Subcutaneous abdominal adipose tissue (tissue), 5 donors: ENCODE measurements at regions not wholly inside any gene's neighbourhood (a gene's known extent, or its start where the extent isn't known, plus 50 kb on each side); places are given as distances from the start of the nearest gene placed in this dataset.
"Not testable (repeated sequence)": the region's sequence is repeated elsewhere in the genome, so short reads cannot be mapped to it uniquely, and the experiment has no call there.

ENCODE experiments used
- H3K27ac ChIP-seq: one replicate; pipeline ENCODE4 v1.7.0; 2013; ENCODE audit warnings: low read depth, mild to moderate bottlenecking, inconsistent platforms, low read length, moderate library complexity
- H3K27me3 ChIP-seq, 5 donors: one replicate each; pipeline ENCODE4 v1.7.0; 2013; ENCODE audit warnings: low read length in 5 of 5, inconsistent platforms in 1 of 5; ENCODE audit not compliant: control insufficient read depth in 5 of 5, insufficient read depth in 4 of 5
- H3K36me3 ChIP-seq, 5 donors: one replicate each; pipeline ENCODE4 v1.7.0; 2013; ENCODE audit warnings: low read length in 5 of 5; ENCODE audit not compliant: control insufficient read depth in 5 of 5, insufficient read depth in 5 of 5
- H3K4me1 ChIP-seq, 5 donors: one replicate each; pipeline ENCODE4 v1.7.0; 2013; ENCODE audit warnings: low read length in 5 of 5, mild to moderate bottlenecking in 3 of 5, moderate library complexity in 1 of 5; ENCODE audit not compliant: control insufficient read depth in 5 of 5, insufficient read depth in 5 of 5
- H3K4me3 ChIP-seq, 5 donors: one replicate each; pipeline ENCODE4 v1.7.0; 2013; ENCODE audit warnings: low read length in 5 of 5, low read depth in 1 of 5
- H3K9ac ChIP-seq, 5 donors: one replicate each; pipeline ENCODE4 v1.7.0; 2013; ENCODE audit warnings: low read length in 5 of 5, mild to moderate bottlenecking in 4 of 5, moderate library complexity in 3 of 5
- H3K9me3 ChIP-seq, 5 donors: one replicate each; pipeline ENCODE4 v1.7.0; 2013; ENCODE audit warnings: low read length in 5 of 5; ENCODE audit not compliant: control insufficient read depth in 5 of 5
- donor health status: healthy.
- donor health status: healthy.
- donor health status: healthy.
- donor health status: healthy.
- donor health status: healthy.

DNA sequence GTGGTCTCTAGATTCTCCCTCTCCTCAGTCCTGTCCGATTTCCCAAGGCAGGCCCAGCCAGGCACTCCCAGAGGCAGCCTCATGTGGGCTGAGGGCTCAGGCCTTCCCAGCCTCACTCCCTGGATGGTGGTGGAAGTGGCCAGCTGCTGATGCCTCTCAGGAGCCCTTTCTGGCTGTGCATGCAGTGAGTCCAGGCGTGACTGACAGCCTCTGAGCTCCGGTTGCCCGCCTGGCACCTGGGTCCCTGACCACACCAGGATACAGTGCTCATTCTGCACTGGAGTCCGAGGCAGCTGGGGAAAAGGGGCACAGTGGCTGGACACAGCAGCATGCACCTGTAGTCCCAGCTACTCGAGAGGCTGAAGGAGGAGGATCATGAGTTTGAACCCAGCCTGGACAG, 132.6 kb downstream of the CUL2 start:
- Histone ChIP-seq H3K36me3 (no peaks in the 10 kb centered on the region), H3K27me3 (no peaks in the 10 kb centered on the region), H3K9me3 (no peaks in the 10 kb centered on the region), H3K4me3 (no peak overlapping the region), H3K4me1 (peaks cover 0 to 9% (median 8%) of the 10 kb centered on the region in 5 donors), H3K9ac (no peak overlapping the region), H3K27ac (no peak overlapping the region)

DNA sequence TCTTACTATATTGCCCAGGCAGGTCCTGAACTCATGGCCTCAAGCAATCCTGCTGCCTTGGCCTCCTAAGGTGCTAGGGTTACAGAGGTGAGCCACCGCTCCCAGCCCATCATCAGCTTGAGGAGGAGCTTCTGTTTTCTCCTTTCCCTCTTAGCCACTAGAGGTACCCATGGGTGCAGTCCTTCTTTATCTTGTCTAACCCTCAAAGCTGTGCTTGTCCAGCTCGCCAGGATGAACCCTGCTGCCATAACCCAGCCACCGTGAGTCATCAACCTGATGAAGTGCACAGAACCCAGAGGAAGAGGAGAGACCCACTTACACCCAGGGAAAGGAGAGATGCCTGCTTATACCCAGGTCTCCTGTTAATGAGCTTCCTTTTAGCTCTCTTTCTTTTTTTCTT, 133.4 kb downstream of the CUL2 start:
- Histone ChIP-seq H3K27me3 (no peaks in the 10 kb centered on the region), H3K27ac (no peak overlapping the region)

DNA sequence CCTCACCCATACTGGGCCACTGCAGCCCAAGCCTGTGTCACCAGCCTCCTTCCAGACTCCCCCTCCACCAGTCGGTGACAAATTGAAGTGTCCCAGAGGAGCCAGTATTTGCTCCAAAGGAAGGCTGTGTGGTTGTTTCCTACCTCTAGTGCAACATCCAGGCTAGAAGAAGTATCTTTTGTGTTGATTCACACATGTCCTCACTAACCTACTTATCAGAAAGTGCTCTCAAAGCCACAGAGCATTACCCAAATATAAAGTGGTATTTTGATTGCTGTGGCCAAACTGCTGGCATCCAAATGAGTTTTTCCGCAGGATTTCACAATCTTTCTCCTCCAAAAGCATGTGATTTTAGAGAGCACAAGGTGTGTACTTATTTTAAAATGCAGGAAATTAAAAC, 134.8 kb downstream of the CUL2 start:
- Histone ChIP-seq H3K4me3 (no peak overlapping the region), H3K9ac (no peak overlapping the region), H3K27ac (no peak overlapping the region), H3K9me3 (no peaks in the 10 kb centered on the region), H3K27me3 (no peaks in the 10 kb centered on the region), H3K36me3 (no peaks in the 10 kb centered on the region), H3K4me1 (peaks cover 0 to 9% (median 8%) of the 10 kb centered on the region in 5 donors)

More for the DNA sequence above, 133.4 kb downstream of the CUL2 start:
- Histone ChIP-seq H3K4me3 (no peak overlapping the region), H3K9me3 (no peaks in the 10 kb centered on the region), H3K36me3 (no peaks in the 10 kb centered on the region), H3K4me1 (peaks cover 0 to 9% (median 8%) of the 10 kb centered on the region in 5 donors), H3K9ac (no peak overlapping the region)

DNA sequence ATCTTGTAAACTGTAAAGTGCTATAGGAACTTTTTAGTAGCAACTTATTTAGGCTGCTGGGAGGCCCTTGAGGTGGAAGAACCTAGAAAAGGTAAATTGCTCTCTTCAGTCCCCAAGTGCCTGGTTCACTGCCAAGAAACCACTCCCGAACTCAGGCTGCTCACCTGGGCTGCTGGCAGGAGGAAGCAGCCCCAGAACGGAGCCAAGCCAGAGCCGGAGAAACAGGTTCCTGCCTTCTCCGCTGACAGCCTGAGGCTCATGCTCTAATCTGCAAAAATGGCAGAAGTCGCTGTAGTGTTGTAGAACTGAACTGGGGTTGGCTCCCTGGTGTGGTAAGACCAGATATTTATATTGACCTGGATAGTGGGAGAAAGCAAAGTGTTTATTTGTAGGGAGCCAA, 136.0 kb downstream of the CUL2 start:
- H3K9me3 ChIP-seq = no peaks in the 10 kb centered on the region
- no peak overlapping the region for H3K9ac ChIP-seq
- H3K36me3 ChIP-seq = no peaks in the 10 kb centered on the region
- H3K4me3 ChIP-seq = no peak overlapping the region
- no peaks in the 10 kb centered on the region for H3K27me3 ChIP-seq
- H3K27ac ChIP-seq = no peak overlapping the region
- H3K4me1 ChIP-seq = peaks cover 0 to 9% (median 8%) of the 10 kb centered on the region in 5 donors

DNA sequence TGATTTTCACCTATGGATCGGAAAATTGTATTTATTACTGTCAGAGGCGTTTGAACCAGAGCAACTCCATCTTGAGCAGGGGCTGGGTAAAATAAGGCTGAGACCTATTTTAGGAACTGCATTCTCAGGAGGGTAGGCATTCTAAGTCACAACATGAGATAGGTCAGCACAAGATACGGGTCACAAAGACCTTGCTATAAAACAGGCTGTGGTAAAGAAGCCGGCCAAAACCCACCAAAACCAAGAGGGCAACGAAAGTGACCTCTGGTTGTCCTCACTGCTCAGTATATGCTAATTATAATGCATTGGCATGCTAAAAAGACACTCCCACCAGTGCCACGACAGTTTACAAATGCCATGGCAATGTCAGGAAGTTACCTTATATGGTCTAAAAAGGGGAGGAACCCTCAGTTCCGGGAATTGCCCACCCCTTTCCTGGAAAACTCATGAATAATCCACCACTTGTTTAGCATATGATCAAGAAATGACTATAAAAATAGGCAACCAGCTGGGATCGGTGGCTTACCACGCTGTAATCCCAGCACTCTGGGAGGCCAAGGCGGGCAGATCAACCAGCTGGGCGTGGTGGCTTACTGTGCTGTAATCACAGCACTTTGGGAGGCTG, 136.3 kb upstream of the PARD3 start:
- H3K4me3 ChIP-seq, H3K9ac ChIP-seq, H3K9me3 ChIP-seq, H3K36me3 ChIP-seq, H3K27me3 ChIP-seq, H3K27ac ChIP-seq, H3K4me1 ChIP-seq: not testable (repeated sequence)

DNA sequence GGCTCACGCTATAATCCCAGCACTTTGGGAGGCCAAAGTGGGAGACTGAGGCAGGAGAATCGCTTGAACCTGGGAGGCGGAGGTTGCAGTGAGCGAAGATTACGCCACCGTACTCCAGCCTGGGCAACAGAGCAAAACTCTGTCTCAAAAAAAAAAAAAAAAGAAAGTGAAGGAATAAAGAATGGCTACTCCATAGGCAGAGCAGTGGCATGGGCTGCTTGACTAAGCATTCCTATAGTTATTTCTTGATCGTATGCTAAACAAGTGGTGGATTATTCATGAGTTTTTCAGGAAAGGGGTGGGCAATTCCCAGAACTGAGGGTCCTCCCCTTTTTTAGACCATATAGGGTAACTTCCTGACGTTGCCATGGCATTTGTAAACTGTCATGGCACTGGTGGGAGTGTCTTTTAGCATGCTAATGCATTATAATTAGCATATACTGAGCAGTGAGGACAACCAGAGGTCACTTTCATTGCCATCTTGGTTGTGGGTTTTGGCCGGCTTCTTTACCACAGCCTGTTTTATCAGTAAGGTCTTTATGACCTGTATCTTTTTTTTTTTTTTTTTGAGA, 130.9 kb upstream of the PARD3 start:
- not testable (repeated sequence) for H3K27me3 ChIP-seq, H3K9ac ChIP-seq, H3K4me1 ChIP-seq, H3K36me3 ChIP-seq, H3K9me3 ChIP-seq, H3K4me3 ChIP-seq, H3K27ac ChIP-seq

DNA sequence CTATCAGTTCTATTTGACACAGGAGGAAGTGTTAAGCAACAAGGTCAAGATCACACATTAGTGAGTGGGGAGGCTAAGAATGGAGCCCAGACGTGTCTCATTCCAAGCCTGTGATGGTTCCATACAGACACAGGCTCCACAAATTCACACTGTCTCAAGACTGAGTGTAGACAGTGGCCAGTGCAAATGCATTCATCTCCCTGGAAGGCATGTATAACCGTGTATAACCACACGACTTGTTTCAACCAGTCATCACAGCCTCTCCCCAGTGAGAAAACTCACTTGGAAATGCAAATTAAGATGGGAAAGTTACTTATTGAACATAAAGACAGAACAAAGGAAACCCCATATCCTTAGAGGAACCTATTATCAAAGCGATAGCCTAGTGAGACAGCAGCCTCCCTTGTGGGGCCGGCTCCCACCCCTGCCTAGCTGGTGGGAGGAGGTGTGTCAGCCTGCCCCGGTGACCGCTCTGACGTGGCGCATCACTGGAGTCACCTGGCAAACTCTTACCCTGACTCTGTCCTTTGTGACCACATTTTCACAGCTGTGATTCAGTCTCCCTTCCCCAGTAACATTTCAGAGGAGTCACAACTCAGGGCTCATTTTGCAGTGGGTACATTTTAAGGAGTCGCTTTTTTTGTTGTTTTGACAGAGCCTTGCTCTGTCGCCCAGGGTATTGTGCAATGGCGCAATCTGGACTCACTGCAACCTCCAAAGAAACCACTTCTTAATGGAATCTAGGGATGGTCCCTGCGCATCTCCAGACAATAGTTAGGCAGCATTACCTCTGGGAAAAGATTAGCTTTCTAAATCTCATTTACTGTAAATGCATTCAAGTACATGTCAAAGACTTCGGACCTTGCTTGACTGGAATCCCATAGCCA, 126.6 kb upstream of the PARD3 start:
- no peaks in the 10 kb centered on the region for H3K27me3 ChIP-seq
- H3K36me3 ChIP-seq = no peaks in the 10 kb centered on the region
- no peak overlapping the region for H3K4me3 ChIP-seq
- H3K27ac ChIP-seq = no peak overlapping the region
- no peak overlapping the region for H3K9ac ChIP-seq
- H3K4me1 ChIP-seq = peaks cover 0 to 3% (median 0%) of the 10 kb centered on the region in 5 donors
- H3K9me3 ChIP-seq = no peaks in the 10 kb centered on the region

DNA sequence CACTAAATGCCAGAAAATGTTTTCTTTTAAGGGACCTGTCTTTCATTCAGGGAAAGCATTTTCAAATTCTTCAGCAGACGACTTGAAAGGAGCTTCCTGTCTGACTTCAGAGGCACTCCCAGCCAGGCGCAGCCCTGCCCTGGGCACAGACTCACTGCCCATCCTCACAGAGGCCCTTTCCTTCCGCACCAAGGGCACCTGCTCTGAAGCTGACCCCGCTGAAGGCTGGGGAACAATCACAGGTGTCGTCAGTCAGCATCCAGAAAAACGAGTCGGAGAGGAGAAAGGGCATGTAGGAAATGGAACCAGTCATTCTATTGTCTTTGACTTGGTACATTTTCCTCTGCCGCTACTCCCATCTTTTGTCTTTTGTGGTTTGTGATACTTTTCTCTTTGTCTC, 125.3 kb upstream of the PARD3 start:
- no peak overlapping the region for H3K27ac ChIP-seq
- H3K4me1 ChIP-seq = peaks cover 0 to 3% (median 0%) of the 10 kb centered on the region in 5 donors
- H3K4me3 ChIP-seq = no peak overlapping the region
- H3K27me3 ChIP-seq = no peaks in the 10 kb centered on the region
- H3K9ac ChIP-seq = no peak overlapping the region
- H3K36me3 ChIP-seq = no peaks in the 10 kb centered on the region
- no peaks in the 10 kb centered on the region for H3K9me3 ChIP-seq

DNA sequence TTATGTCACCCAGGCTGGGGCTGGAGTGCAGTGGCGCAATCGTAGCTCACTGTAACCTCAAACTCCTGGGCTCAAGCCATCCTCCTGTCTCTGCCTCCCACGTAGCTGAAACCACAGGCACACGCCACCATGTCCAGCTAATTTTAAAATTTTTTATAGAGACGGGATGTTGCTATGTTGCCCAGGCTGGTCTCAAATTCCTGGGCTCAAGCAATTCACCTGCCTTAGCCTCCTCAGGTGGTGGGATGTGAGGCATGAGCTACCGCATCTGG, 123.2 kb upstream of the PARD3 start:
- Histone ChIP-seq H3K27me3 (no peaks in the 10 kb centered on the region), H3K4me1 (peaks cover 0 to 11% (median 5%) of the 10 kb centered on the region in 5 donors), H3K36me3 (no peaks in the 10 kb centered on the region), H3K9me3 (no peaks in the 10 kb centered on the region), H3K27ac (no peak overlapping the region), H3K9ac (no peak overlapping the region), H3K4me3 (no peak overlapping the region)

DNA sequence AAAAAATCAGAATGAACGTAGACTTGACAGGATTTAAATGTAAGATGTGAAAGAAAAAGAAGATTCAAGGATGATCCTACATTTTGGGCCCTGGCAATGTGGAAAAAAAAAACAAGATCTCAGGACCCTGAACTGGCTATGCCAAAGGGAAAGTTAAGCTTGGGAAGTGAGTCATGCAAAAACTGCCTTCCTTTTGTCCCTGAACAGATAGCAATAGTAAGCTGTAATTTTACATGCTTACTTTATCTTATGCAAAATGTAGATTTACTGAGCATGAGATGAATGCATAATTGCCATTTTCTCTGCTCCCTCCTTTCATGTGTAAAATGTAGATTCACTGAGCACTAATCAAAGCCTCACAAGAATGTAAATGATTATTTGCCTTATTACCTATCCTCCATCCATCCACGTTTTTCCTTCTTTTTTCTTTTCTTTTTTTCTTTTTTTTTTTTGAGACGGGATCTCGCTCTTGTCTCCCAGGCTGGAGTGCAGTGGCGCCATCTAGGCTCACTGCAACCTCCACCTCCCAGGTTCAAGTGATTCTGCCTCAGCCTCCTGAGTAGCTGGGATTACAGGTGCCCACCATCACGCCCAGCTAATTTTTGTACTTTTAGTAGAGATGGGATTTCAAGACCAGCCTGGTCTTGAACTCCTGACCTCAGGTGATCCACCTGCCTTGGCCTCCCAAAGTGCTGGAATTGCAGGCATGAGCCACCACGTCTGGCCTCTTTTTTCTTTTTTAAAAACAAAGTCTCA, 122.7 kb upstream of the PARD3 start:
- H3K9me3 ChIP-seq, H3K27ac ChIP-seq, H3K4me3 ChIP-seq, H3K27me3 ChIP-seq, H3K9ac ChIP-seq, H3K36me3 ChIP-seq: not testable (repeated sequence)
- peaks cover 0 to 16% (median 9%) of the 10 kb centered on the region in 5 donors for H3K4me1 ChIP-seq
